SK-N-MC (cell line): ENCODE measurements at regions not wholly inside any gene's neighbourhood (a gene's known extent, or its start where the extent isn't known, plus 50 kb on each side); places are given as distances from the start of the nearest gene placed in this dataset.

Experiments
- DNase-seq: peaks from one replicate; pipeline ENCODE4 v3.0.0-alpha.2; 2011; ENCODE audit warnings: low read depth, low spot score
- H3K27ac ChIP-seq: fragments of 200-600 bp; sonication (generic); 2 replicates; pipeline ENCODE4 v1.5.1; 2016; ENCODE audit warnings: mixed run types
- H3K36me3 ChIP-seq: fragments of 200-600 bp; sonication (generic); 2 replicates; pipeline ENCODE4 v1.6.1; 2017; ENCODE audit warnings: antibody characterized with exemption, low read length, mixed read lengths; ENCODE audit not compliant: insufficient read depth
- H3K4me3 ChIP-seq: fragments of 200-600 bp; sonication (generic); 2 replicates; pipeline ENCODE4 v1.5.1; 2016
- H3K9ac ChIP-seq: fragments of 200-600 bp; sonication (generic); 2 replicates; pipeline ENCODE4 v1.8.0; 2017; ENCODE audit warnings: mixed run types, mixed read lengths; ENCODE audit not compliant: insufficient read length
- H3K9me3 ChIP-seq: fragments of 200-600 bp; sonication (generic); 2 replicates; pipeline ENCODE4 v1.6.1; 2017; ENCODE audit warnings: low read depth, mild to moderate bottlenecking, antibody characterized with exemption, low read length, moderate library complexity, mixed read lengths
- EZH2 ChIP-seq: fragments of 200-600 bp; sonication (generic); IDR thresholded peaks from one replicate; pipeline ENCODE4 v1.6.1; 2017; ENCODE audit warnings: antibody characterized with exemption
- FOXP2 ChIP-seq: optimal IDR thresholded peaks from 2 replicates; pipeline ENCODE3; 2011; ENCODE audit warnings: mild to moderate bottlenecking, moderate library complexity; ENCODE audit not compliant: insufficient read depth; ENCODE audit errors: extremely low read length, control extremely low read depth
- POLR2AphosphoS5 ChIP-seq: IDR thresholded peaks from 2 replicates; pipeline ENCODE4 v1.6.1; 2012; ENCODE audit warnings: mild to moderate bottlenecking, low read depth, low read length, borderline replicate concordance

DNA sequence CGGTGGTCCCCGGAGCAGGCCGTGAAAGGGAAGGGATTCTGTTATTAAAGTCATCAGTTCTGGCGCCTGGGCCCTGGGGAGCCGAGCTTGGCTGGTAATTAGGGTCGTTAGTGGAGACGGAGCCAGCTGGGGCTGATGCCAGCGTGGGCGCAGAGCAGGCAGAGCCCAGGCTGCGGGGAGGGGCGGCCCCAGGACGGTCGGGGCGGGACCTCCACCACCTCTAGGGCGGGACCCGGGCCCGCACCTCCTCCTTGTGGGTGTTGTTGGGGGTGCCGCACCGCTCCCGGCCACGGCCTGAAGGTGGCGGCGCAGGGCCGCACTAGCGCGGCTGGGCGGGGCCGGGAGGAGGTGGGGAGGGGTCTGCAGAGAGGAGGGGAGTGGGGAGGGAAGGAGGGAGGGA, 470.6 kb downstream of the PTPRU start:
- Histone ChIP-seq H3K9ac (no peak overlapping the region), H3K9me3 (no peaks in the 10 kb centered on the region), H3K36me3 (no peaks in the 10 kb centered on the region), H3K4me3 (no peak overlapping the region), H3K27ac (no peak overlapping the region)
- TF ChIP-seq POLR2AphosphoS5 = no peak
- TF ChIP-seq FOXP2 = no peak
- no peak for TF ChIP-seq EZH2
- no peak for DNase-seq

DNA sequence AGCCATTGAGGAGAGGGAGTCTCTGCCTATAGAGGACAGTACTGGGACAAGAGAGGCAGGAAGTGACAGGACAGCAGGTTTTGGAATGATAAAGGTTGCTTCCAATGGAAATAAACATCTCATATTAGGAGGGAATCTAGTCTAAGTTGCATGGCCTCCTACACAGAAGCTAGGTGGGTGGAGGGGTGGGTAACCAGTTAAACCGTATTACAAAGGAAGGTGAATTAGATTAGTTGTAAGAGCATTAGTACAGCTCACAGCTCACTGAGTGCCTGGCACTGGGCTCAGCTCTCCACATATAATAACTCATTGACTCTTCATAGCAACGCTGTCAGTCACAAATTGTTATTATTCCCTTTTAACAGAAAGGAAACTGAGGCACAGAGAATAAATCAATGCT, 468.1 kb downstream of the PTPRU start:
- H3K27ac ChIP-seq = no peak overlapping the region
- H3K9ac ChIP-seq = no peak overlapping the region
- no peak overlapping the region for H3K4me3 ChIP-seq
- H3K9me3 ChIP-seq = no peaks in the 10 kb centered on the region
- no peak for TF ChIP-seq FOXP2
- no peak for TF ChIP-seq EZH2
- no peak for TF ChIP-seq POLR2AphosphoS5
- no peaks in the 10 kb centered on the region for H3K36me3 ChIP-seq
- no peak for DNase-seq

DNA sequence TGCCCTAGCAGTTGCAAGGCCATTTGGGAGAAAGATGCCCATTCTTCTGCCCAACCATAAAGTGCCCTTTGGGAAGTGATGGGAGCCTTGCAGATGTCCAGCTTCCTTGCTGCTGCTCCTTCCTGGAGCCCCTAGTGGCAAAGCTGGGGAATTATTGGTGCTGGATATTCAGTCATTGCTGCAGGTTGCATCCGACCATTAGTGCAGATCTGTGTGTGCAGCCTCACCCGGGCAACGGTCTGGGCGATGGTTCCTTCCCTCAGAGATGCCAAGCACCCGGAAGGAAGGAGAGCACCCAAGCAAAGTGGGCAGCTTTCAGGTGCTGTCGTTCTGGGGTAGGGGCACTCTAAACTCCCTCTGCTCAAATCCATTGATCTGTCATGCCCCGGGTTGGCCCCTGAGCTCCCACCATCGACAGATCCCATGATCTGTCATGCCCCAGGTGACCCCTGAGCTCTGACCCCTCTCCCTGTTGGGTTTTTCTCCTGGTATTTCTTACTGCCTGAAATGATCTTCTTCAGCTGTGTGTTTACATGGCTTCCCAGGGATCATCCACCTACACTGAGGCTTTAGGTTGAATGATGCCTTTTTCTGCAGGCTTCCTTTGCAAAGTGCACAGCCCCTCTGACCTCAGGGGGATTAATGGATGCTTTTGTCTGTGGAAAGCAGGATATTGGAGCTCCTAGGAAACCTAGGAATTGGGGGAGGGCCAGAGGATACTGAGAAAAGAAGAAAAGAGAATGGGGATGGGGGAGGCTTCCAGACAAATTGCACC, 467.5 kb downstream of the PTPRU start:
- no peak overlapping the region for H3K4me3 ChIP-seq
- TF ChIP-seq FOXP2 (no peak), EZH2 (no peak), POLR2AphosphoS5 (no peak)
- no peak overlapping the region for H3K9ac ChIP-seq
- H3K36me3 ChIP-seq = no peaks in the 10 kb centered on the region
- no peaks in the 10 kb centered on the region for H3K9me3 ChIP-seq
- no peak for DNase-seq
- no peak overlapping the region for H3K27ac ChIP-seq

DNA sequence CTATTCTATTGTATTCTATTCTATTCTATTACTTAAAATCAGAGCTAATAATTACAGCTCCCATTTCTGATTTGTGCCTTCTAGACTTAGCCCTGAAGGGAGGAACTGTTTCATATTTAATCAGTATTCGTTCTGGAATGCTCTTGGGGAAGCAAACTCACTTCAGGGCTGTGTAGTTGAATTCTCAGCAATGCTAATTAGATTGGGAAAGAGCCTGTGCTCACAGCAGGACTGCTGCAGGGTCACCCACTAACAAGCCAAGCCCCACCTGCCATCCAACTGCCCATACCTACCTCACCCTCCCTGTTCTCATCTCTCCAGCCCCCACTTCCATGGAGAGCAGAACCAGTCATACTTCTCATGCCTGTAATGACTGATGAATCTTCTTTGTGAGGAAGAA, 464.2 kb downstream of the PTPRU start:
- H3K36me3 ChIP-seq = no peaks in the 10 kb centered on the region
- H3K9me3 ChIP-seq = no peaks in the 10 kb centered on the region
- H3K27ac ChIP-seq = no peak overlapping the region
- no peak for DNase-seq
- H3K9ac ChIP-seq = no peak overlapping the region
- no peak overlapping the region for H3K4me3 ChIP-seq
- TF ChIP-seq FOXP2 = no peak
- TF ChIP-seq POLR2AphosphoS5 = no peak
- TF ChIP-seq EZH2 = no peak

DNA sequence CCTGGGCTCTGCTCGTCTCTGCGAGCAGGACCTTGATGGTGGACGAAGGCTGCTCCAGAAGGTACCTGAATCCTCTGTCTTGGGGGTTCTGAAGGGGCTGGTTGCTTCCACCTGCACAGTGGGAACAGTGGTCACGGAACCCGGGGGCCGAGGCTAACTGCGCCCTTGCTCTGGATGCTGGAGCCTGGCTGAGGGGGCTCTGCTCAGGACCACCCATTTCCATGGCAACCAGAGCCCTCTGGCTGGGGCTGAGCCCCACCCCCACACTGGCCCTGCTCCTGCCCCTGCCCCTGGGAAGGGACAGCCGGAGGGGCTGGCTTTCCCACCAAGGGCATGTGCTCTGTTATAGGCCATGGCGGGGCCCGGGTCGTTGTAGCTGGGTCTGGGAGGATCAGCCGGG, 462.3 kb downstream of the PTPRU start:
- TF ChIP-seq FOXP2 (no peak), POLR2AphosphoS5 (no peak), EZH2 (no peak)
- no peaks in the 10 kb centered on the region for H3K36me3 ChIP-seq
- H3K9ac ChIP-seq = no peak overlapping the region
- DNase-seq = no peak
- no peak overlapping the region for H3K27ac ChIP-seq
- H3K4me3 ChIP-seq = no peak overlapping the region
- no peaks in the 10 kb centered on the region for H3K9me3 ChIP-seq

GRCh38 chr1:29698033-29698432, 461.7 kb downstream of the PTPRU start:
- TF ChIP-seq FOXP2 (no peak), POLR2AphosphoS5 (no peak), EZH2 (no peak)
- Histone ChIP-seq H3K4me3 (no peak overlapping the region), H3K9me3 (no peaks in the 10 kb centered on the region), H3K27ac (no peak overlapping the region), H3K9ac (no peak overlapping the region), H3K36me3 (no peaks in the 10 kb centered on the region)
- DNase-seq = no peak

DNA sequence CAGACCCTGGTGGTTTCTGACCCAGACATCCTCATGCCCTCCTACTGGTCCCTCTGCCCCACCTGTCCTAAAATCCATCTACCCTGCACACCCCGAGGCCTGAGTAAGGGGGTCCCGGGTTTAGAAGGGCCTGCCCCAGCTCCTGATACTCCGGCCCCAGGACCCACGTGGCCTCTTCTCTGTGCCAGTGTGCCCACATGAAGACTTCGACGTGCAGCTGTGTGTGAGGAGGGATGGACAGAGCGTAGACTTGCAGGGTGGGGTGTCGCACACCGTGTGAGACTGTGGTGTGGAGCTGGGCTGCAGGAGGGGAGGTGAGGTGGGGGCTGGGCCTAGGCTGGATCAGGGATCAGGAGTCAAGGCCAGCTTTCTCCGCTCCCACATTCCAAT, 461.1 kb downstream of the PTPRU start:
- H3K27ac ChIP-seq = no peak overlapping the region
- no peak overlapping the region for H3K4me3 ChIP-seq
- no peaks in the 10 kb centered on the region for H3K36me3 ChIP-seq
- TF ChIP-seq POLR2AphosphoS5 = no peak
- TF ChIP-seq FOXP2 = no peak
- no peak for TF ChIP-seq EZH2
- no peak for DNase-seq
- no peaks in the 10 kb centered on the region for H3K9me3 ChIP-seq
- H3K9ac ChIP-seq = no peak overlapping the region

GRCh38 chr1:29696656-29697390, 460.5 kb downstream of the PTPRU start:
- TF ChIP-seq FOXP2 = no peak
- TF ChIP-seq POLR2AphosphoS5 = no peak
- DNase-seq = no peak
- no peaks in the 10 kb centered on the region for H3K36me3 ChIP-seq
- H3K9ac ChIP-seq = no peak overlapping the region
- H3K4me3 ChIP-seq = no peak overlapping the region
- H3K27ac ChIP-seq = no peak overlapping the region
- no peaks in the 10 kb centered on the region for H3K9me3 ChIP-seq

DNA sequence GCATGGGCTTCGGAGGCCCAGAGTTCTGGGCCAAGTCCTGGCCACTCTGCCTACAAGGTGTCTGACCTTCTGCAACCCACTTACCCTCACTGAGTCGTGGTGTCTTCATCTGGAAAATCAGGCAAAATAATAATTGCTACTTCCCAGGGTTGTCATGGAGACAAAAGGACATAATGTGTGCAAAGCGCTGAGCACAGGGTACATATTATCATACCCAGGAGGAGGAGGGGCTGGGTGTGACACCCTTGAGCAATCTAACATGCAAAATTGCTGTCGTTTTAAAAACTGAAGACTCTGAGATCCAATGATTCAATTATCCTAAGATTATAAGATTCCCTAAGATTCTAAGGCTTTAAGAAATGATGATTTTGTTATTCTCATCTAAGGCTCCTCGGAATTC, 459.5 kb downstream of the PTPRU start:
- Histone ChIP-seq H3K9me3 (no peaks in the 10 kb centered on the region), H3K36me3 (no peaks in the 10 kb centered on the region), H3K9ac (no peak overlapping the region), H3K27ac (no peak overlapping the region), H3K4me3 (no peak overlapping the region)
- DNase-seq = no peak
- TF ChIP-seq EZH2 = no peak
- TF ChIP-seq FOXP2 = no peak
- TF ChIP-seq POLR2AphosphoS5 = no peak
